GM19238 (cell line): ENCODE measurements at regions not wholly inside any gene's neighbourhood (a gene's known extent, or its start where the extent isn't known, plus 50 kb on each side); places are given as distances from the start of the nearest gene placed in this dataset.

Experiments used
- DNase-seq: peaks from one replicate; pipeline ENCODE4 v3.0.0; 2011; ENCODE audit warnings: low spot score; ENCODE audit not compliant: insufficient read length

DNA sequence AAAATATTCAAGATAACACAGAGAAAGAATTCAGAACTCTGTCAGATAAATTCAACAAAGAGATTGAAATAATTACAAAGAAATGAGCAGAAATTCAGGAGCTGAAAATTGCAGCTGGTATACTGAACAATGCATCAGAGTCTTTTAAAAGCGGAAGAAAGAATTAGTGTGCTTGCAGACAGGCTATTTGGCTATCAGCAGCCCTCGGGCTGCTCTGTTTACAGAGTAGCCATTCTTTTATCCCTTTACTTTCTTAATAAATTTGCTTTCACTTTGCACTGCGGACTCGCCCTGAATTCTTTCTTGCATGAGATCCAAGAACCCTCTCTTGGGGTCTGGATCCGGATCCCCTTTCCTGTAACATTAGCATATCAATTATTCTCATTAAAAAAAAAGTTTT, 1040.0 kb downstream of the SORCS3 start:
- DNase-seq = no peak

DNA sequence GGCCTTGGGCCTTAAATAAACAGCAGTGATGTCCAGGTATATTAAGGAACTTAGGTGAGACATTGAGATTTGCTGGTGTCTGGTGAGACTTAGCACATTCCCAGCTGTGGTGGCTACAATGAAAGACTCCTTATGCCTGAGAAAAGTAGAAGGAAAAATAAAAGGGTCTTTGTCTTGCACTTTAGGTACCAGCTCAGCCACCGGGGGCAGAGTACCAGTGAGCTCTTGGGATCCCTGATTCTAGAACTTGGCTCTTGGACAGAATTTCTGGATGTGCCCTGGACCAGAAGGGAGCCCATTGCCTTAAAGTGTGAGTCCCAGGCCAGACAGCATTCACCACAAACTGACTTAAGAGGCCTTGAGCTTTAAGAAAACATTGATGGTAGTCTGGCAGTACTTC, 1038.7 kb downstream of the SORCS3 start:
- no peak for DNase-seq

DNA sequence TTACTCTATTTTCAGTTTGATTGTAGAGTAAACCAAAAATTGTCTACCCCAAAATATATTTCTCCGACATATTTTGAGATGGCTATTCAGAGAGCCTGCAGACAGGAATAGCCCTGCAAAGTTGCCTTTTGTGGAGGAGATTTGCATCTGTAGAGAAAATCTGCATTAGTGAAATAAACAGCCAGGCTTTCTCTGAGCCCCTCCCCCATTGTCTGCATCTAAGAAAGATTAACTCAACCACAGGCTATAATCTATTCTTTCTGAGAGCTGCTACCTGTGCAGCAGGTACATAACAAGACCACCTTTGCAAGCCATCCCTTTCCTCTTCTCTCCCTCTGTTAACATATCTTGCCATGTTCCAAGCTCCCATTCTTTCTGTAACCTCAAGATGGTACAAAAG, 1034.2 kb downstream of the SORCS3 start:
- DNase-seq = no peak

DNA sequence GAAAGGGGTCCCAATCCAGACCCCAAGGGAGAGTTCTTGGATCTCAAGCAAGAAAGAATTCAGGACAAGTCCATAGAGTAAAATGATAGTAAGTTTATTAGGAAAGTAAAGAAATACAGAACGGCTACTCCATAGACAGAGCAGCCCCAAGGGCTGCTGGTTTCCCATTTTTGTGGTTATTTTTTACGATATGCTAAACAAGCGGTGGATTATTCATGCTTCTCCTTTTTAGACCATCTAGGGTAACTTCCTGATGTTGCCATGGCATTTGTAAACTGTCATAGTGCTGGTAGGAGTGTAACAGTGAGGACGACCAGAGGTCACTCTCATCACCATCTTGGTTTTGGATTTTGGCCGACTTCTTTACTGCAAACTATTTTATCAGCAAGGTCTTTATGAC, 1033.4 kb downstream of the SORCS3 start:
- DNase-seq = no peak

DNA sequence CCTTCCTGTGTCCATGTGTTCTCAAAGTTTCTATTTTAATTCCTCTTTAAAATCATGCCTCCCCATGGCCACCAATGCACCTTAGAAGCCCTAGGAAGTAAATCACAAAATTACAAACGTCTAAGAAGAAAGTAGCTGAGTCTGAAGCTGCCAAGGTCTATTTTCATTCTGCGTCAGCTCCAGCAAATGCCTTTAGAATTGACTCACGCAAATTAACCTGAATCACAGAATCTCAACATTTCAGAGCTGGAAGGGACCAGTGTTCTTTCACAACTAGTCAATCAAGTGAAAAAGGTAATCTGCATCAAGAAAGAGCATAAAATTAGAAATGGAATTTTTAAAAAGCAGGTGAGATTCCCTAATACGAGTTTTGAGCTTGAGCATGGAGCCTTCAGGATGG, 1017.6 kb downstream of the SORCS3 start:
- no peak for DNase-seq

DNA sequence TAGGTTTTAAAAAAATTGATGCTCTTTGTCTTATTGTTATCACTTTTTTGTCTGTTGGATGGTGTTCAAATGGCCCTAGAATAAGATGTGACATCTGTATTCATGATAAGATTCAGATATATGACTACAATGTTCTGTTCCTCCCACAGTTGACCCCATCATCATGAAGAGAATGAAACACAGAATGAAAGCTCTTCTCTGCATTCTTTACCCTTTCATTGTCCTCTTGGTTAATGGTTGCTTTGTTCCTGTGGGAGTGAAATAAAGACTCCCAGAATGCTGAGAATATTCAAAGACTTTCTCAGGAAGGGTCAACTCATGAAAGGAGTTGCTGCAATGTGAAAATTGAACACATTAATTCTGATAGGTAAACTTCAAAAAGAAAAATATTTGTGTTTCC, 1015.8 kb downstream of the SORCS3 start:
- DNase-seq = no peak

DNA sequence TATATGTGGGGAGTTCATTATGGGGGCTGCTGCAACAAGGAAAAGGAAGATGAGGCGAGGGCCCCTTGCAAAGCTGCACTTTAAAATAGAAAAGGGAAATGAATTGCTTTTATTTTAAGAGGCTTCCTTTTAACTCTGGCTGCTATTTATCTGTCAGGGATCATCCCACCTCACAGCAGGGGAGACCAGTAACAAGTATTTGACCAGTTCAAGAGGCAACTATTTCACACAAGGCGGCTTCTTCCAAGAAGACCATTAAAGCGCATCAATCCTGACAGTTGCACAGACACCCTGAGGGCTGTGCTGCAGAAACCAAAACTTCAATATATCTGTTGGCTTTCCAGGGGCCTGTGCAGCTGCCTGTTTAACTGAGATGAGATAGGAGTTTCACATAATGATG, 1009.2 kb downstream of the SORCS3 start:
- no peak for DNase-seq

DNA sequence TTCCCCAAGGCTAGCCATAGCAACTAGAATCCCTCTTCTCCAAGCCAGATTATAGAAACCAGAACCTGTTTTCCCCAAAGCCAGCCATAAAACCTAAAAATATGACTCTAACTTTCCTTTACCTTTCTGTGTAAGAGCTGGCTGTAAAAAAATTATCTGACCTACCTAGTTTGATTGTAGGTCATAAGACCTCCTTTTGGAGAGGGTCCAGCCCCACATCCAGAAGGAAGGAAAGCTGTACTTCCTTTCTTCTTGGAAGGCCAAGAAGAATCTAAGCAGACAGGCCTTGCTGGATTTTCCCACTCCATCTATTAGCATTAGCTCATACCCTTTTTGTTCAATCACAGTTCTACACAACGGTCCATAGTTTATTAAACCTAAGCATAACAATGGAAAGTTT, 1006.3 kb downstream of the SORCS3 start:
- DNase-seq = no peak

DNA sequence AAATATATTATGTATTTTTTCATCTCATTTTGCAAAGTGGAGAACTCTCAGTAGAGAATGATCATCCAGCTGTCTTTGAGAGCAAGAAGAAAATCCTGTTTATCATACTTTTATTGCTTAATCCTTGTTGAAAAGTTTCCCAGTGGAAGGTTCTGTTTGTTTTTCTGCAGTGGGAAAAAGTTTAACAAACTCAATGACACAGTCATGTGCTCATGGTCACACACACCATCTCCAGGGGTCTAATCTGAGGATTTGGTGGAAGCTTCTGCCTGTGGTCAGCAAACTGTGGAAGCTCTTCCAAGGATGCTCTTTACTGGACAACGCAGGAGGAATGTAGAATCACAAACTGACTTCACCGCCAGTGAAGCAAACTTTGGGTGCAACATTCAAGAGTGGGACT, 1003.9 kb downstream of the SORCS3 start:
- DNase-seq = no peak

DNA sequence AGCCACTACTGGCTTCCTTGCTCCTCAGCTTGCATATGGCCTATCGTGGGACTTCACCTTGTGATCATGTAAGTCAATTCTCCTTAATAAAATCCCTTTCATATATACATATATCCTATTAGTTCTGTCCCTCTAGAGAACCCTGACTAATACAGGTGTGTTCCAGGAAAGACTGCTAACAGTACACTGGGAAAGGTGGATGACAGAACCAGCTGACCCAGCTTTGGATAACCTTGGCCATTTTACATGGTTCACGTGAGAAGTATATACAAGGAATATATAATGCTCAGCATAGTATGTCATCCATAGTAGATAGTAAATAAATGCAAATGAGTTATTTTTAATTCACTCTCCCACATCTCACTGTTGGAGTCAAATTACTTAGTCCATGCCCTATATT, 1003.5 kb downstream of the SORCS3 start:
- no peak for DNase-seq

DNA sequence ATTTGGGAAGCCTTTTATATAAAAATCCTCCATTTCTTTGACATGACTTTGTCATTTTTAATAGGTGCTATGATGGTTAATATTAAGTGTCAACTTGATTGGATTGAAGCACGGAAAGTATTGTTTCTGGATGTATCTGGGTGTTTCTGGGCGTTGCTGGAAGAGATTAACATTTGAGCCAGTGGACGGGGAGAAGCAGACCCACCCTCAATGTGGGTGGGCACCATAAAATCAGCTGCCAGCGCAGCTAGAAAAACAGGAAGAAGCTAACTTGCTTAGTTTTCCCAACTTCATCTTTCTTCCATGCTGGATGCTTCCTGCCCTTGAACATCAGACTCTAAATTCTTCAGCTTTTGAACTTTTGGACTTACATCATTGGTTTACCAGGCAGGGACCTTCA, 1003.0 kb downstream of the SORCS3 start:
- DNase-seq = no peak

DNA sequence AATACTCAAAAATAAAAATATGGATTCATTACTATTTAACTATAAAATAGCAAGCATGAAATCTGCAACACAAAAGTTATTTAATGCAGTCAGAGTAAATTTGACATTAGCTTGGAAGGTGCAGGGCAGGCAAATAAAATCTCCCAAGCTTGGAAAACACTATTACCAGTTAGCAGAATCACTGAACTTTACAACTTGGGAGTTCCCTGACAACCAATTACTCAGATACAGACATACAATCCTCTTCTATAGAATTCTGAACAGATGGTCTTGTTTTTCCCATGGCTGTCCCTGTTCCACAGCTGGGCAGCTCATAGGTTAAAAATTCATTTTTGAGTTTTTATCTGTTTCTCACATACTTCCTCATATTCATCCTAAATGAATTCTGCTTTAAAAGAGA, 1002.6 kb downstream of the SORCS3 start:
- DNase-seq = no peak

DNA sequence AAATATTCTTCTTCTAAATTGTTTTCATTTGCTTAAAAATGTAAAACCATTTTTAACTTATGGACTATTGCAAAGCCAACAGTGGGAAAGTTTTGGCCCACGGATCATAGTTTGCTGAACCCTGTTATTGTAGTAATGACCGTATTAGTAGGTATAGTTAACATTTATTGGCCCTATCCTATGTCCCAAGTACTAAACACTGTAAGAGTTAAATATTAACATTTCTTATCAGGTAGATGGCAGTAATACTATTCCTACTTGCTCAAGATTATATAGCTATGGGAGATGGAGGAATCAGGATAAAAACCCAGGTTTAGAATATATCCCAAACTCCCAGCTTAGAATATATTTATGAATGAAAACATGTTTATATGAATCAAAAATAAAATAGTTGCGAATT, 993.2 kb downstream of the SORCS3 start:
- no peak for DNase-seq

DNA sequence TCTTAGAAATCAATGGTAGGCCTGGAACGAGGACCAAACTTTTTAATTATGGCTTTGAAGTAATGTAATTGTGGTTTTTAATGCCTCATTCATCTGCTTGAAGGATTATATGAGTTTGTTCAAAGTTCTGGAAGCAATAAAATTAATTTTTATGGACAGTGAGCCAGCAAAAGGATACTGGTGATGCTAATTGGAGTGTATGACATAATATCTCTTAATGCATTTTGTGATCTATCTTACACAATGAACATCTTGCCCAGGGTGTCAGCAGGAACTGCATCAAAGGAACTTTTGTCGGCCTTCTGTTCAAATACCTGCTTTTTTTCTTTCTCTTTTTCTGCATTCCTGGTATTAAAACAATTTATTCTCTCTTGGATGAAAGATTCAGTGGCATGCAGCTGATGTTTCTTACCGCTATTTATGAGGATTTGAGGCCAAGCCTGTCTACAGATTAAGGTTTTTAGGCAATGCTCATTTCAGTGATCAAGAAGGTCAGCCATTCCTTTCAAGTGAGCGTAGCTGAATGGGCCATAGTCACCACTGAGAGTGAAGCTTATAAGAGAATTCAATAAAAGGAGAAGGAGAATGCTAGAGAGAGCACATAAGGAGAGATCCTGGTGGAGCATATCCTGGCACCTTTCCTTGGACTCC, 974.8 kb downstream of the SORCS3 start:
- DNase-seq = no peak

DNA sequence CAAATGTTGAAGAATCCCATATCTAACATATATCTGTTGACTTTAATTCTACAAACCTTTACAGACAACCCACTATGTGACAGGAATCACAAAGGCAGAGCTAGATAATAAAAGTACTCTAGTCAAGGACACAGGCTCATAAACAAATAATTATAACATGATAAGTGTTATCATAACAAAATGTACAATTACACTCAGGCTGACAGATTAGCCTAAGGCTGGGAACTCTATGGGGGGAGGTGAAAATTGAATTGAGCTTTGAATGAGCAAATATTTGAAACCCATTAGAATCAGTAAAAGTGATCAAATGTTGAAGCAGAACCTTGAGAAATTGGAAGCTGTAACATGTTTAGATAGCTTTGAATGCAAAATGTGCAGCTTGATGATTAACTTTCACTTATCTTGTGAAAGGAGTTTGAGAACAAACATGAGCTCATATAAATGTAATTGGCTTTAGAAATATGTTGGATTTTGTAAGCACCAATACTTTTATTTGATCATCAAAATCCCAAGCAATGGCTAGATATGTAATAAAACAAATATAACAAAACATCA, 970.2 kb downstream of the SORCS3 start:
- DNase-seq = no peak

DNA sequence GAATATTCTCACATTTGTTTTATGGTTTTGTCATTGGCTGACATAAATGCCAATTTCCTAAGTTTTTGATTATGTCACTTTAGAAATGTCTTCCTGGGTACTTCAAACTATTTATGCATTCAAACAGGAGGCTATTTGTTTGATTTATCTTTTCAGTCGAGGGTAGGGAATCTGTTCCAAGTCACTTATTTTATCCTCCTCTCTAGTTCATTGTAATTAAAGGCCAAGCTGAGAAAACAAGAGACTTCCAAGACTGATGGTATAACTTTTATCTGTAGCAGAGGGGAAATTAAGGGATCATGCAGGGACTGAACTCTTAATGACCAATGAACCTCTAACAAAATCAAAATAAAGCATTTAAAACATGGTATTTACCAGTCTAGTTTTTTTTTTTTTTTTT, 968.4 kb downstream of the SORCS3 start:
- DNase-seq = no peak

DNA sequence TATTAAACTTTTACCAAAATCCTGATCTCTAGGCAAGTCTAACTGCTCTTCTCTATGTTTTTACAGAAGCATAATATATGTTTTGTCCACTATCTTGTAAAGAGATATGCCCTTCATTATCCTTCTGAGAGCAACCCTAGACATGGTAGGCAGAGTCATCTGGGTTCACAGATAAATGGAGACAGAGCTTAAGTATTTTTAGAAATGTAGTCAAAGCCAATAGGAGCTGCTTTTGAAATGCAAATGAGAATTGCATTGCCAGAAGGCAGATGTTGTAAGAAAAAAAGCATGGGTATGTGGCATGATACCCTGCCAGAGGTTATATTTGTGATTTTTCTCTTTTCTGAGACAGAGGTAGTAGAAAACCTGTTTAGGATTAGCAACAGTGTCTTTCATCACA, 964.8 kb downstream of the SORCS3 start:
- no peak for DNase-seq

DNA sequence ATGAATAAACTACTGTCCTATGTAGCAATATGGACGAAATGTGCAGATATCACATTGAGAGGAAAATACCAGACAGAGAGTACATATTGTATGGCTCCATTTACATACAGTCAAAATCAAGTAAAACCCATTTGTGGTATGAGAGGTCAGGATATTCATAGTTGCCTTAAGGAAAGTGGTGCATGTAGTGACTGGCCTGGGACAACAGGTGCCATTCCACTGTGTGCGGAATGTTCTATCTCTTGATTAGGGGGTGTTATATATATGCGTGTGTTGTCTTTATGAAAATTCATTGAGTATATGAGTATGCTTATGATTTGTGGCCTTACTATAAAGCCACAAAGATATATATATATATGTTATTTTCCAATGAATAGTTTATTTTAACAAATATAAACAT, 964.0 kb downstream of the SORCS3 start:
- DNase-seq = no peak

DNA sequence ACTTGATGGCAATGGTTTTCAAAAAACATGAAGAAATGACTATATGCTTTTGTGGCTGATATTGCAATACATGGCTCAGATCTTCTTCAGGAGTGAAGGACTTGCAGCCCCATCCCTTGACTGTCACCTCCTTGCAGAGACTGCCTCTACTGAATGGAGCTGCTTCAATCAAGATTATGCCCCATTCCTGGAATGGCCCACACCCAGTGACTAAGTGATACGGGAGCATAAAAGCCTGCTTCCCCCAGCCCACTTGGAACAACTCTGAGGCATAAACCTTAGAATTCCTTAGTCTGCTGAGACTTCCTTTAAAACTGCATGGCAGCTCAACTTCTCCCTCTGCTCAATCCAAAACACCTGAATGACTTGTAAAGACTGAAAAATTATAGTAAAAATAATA, 957.1 kb downstream of the SORCS3 start:
- DNase-seq = no peak

DNA sequence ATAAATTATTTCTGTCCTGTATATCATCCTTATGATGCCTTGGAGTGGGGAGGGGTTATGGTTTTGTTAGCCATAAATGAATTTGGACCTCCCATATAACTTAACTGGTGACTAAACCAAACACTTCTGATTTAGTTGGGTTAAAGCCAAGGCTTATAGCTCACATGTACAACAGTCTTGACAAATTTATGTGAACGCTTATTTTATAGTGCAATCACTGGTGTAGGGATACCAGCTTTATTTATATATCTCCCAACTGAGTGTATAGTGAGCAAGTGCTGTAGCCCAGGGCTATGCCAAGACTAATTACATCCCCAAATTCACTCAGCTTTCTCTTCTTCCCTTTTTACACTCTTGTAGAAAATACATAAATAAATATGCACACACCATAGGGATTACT, 956.2 kb downstream of the SORCS3 start:
- DNase-seq = no peak

DNA sequence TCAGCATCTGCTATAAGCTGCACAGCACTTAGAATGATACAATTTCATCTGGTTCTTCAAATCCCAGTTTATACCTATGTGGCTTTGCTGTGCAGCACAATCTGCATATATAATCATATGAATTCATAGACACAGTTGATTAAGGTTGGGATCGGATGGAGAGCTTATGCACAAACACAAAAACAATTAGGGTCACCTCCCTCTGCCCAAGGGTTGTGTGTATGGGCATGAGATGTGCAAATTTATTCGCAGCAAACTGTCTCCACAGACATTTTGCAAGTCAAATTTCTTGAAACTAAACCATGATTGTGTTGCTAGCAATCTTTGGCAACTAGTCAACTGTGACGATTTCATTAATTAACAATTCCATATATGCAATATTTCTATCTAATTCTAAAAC, 955.7 kb downstream of the SORCS3 start:
- DNase-seq = no peak

DNA sequence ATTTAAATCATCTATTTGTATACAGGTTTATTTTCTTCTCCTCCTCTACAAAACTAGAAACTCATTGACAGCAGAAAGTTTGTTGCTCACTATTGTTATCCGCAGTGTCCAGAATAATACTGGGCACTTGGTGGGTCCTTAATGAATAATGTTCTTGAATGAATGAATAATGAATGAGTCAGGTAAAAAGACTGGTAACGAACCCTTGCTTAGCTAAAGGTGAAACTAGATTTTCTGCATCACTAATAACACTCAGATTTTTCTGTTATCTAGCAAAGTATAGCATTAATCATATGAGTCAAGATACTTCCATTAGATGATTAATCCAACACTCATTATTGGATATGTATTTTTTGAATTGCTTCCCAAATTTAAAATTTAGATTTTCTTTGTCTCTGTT, 953.2 kb downstream of the SORCS3 start:
- DNase-seq = no peak

DNA sequence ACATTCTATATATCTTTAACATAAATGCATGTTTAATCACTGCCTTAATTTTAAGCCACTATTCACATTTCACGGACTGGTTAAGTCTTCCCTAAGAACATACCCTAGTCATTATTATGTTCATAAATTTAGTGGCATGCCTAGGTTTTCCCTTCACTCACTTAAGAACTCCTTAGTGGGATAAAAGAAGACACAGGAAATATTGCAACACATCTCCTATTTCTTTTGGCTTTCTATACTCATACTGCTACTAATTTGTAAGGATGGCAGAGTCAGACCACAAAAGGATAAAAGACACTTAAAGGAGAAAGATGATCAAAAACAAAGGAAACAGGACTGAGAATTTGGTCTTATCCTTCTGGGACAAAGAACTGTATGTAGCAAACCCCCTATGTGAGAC, 951.4 kb downstream of the SORCS3 start:
- DNase-seq = no peak
